Right lobe of liver (tissue), 6 donors: ENCODE measurements at regions not wholly inside any gene's neighbourhood (a gene's known extent, or its start where the extent isn't known, plus 50 kb on each side); places are given as distances from the start of the nearest gene placed in this dataset.

Experiments
- ATAC-seq, 4 donors: fragments of 200-7000 bp; cut with Tn5 transposase; one replicate each; pipeline ENCODE4 v1.9.1; 2020; ENCODE audit warnings: mild to moderate bottlenecking in 4 of 4, moderate library complexity in 4 of 4
- DNase-seq, 3 donors: peaks; one replicate each; pipeline ENCODE4 v3.0.0-alpha.2; 2020
- H3K27ac ChIP-seq, 3 donors: fragments of 200-600 bp; one replicate each; pipeline ENCODE4 v1.8.0; 2022
- H3K27me3 ChIP-seq, 2 donors: fragments of 200-600 bp; one replicate each; pipeline ENCODE4 v1.8.0; 2022
- H3K36me3 ChIP-seq, 4 donors: fragments of 200-600 bp; sonication (generic) in 1 of 4; one replicate each; pipeline versions ENCODE4 v1.5.1 to v1.8.0; 2017 to 2022; ENCODE audit warnings: control low read depth in 1 of 4
- H3K4me1 ChIP-seq, 4 donors: fragments of 200-600 bp; sonication (generic) in 1 of 4; one replicate each; pipeline versions ENCODE4 v1.5.1 to v1.8.0; 2017 to 2022; ENCODE audit warnings: control low read depth in 1 of 4
- H3K4me3 ChIP-seq, 3 donors: fragments of 200-600 bp; one replicate each; pipeline ENCODE4 v1.8.0; 2022
- H3K9me3 ChIP-seq, 4 donors: fragments of 200-600 bp; sonication (generic) in 1 of 4; one replicate each; pipeline versions ENCODE4 v1.5.1 to v1.8.0; 2017 to 2022; ENCODE audit warnings: control low read depth in 1 of 4
- POLR2A ChIP-seq: fragments of 450-650 bp; IDR thresholded peaks from one replicate; pipeline ENCODE4 v1.6.1; 2017; ENCODE audit warnings: antibody characterized with exemption, mild to moderate bottlenecking
- WGBS: methylation state at CpG from one replicate; pipeline ENCODE4 v1.1.6; 2018; ENCODE audit warnings: low coverage, low lambda C conversion rate; ENCODE audit not compliant: insufficient coverage; ENCODE audit errors: missing lambda C conversion rate; 5-methylcytosine and 5-hydroxymethylcytosine counted together
- intact Hi-C, 2 donors: fragments of 100-400 bp; cut with DNase I; formaldehyde crosslinking; loops; one replicate each; pipeline versions ENCODE4 v1.11.2 to v1.14.1; 2022
- TF ChIP-seq, protein P1 (sequence below), 4 donors: fragments of 200-600 bp in 3 of 4; fragments of 450-650 bp in 1 of 4; IDR thresholded peaks; one replicate each; pipeline versions ENCODE4 v1.5.1 to v1.8.0; 2016 to 2022; ENCODE audit warnings: antibody characterized with exemption in 4 of 4, mild to moderate bottlenecking in 2 of 4
- donor health status: DM: no; HTN: yes; CAD: no.
- donor health status: DM: no; HTN: no; CAD: no.
- donor health status: DM: no; HTN: no; CAD: no.
- donor health status: DM: no; HTN: yes; CAD: no.
- donor health status: DM: no; HTN: yes; CAD: no.

DNA sequence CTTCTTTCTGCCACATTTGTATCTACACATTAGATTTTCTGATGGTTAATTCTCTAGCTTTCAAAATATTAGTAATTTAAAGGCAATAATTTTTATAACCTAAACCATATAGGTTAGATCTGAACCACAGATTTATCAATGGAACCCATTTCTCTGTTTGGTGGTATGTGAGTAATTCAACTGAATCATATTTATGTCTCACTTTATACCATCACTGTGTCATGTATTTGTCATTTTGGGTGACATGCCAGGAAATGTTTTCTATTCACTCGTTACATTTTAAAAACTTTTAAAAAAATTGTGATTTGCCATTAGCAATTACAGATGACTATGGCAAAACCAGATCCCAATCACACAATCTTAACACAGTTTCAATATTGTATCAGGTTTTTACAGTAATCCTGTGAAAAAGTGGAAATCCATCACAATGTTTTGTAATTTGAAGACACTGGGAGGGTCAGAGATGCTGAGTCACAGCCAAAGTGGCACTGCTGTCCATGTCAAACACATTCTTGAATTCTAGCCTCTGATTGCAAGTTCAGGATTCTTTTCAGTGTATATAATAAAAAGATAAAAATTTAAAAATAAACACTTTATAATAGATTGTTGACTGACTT is 356.0 kb upstream of the RBMS3 start:
- ATAC-seq, result no peak
- H3K27me3 ChIP-seq, result no peaks in the 10 kb centered on the region
- intact Hi-C loops, result no loop called here
- WGBS, result 62% methylated on average over 1 of the region's 1 CpG
- no peak for TF ChIP-seq POLR2A
- TF ChIP-seq, protein P1, sequence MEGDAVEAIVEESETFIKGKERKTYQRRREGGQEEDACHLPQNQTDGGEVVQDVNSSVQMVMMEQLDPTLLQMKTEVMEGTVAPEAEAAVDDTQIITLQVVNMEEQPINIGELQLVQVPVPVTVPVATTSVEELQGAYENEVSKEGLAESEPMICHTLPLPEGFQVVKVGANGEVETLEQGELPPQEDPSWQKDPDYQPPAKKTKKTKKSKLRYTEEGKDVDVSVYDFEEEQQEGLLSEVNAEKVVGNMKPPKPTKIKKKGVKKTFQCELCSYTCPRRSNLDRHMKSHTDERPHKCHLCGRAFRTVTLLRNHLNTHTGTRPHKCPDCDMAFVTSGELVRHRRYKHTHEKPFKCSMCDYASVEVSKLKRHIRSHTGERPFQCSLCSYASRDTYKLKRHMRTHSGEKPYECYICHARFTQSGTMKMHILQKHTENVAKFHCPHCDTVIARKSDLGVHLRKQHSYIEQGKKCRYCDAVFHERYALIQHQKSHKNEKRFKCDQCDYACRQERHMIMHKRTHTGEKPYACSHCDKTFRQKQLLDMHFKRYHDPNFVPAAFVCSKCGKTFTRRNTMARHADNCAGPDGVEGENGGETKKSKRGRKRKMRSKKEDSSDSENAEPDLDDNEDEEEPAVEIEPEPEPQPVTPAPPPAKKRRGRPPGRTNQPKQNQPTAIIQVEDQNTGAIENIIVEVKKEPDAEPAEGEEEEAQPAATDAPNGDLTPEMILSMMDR (IDR thresholded peaks at IDR 0.05), result no peak
- no peaks in the 10 kb centered on the region for H3K4me1 ChIP-seq
- no peak overlapping the region for H3K4me3 ChIP-seq
- H3K27ac ChIP-seq, result no peak overlapping the region
- H3K36me3 ChIP-seq, result no peaks in the 10 kb centered on the region
- no peaks in the 10 kb centered on the region for H3K9me3 ChIP-seq
- DNase-seq, result no peak

GRCh38 chr3:28933337-28933736 is 347.5 kb upstream of the RBMS3 start:
- H3K27ac ChIP-seq, result no peak overlapping the region
- ATAC-seq (no peak), DNase-seq (no peak)
- H3K36me3 ChIP-seq, result no peaks in the 10 kb centered on the region
- H3K4me1 ChIP-seq, result no peaks in the 10 kb centered on the region
- H3K4me3 ChIP-seq, result no peak overlapping the region
- intact Hi-C loops, result no loop called here
- 45% methylated on average over 4 of the region's 4 CpGs for WGBS
- H3K27me3 ChIP-seq, result no peaks in the 10 kb centered on the region
- no peaks in the 10 kb centered on the region for H3K9me3 ChIP-seq
- TF ChIP-seq POLR2A, result no peak
- TF ChIP-seq, protein P1 (IDR thresholded peaks at IDR 0.05), result no peak

- no peak overlapping the region for H3K4me3 ChIP-seq
- H3K4me1 ChIP-seq, result no peaks in the 10 kb centered on the region
- no peak for TF ChIP-seq POLR2A
- TF ChIP-seq, protein P1 (IDR thresholded peaks at IDR 0.05), result no peak
- intact Hi-C loops, result no loop called here
- H3K36me3 ChIP-seq, result no peaks in the 10 kb centered on the region
- 42% methylated on average over 3 of the region's 3 CpGs for WGBS
- ATAC-seq, result no peak
- no peak for DNase-seq
- H3K27ac ChIP-seq, result no peak overlapping the region
- no peaks in the 10 kb centered on the region for H3K9me3 ChIP-seq
- H3K27me3 ChIP-seq, result no peaks in the 10 kb centered on the region
These were observed 346.6 kb upstream of the RBMS3 start for GRCh38 chr3:28934126-28934813.

GRCh38 chr3:28935146-28935545 is 345.7 kb upstream of the RBMS3 start:
- intact Hi-C loops, result no loop called here
- no peaks in the 10 kb centered on the region for H3K27me3 ChIP-seq
- no peak overlapping the region for H3K4me3 ChIP-seq
- no peaks in the 10 kb centered on the region for H3K4me1 ChIP-seq
- no peaks in the 10 kb centered on the region for H3K9me3 ChIP-seq
- H3K27ac ChIP-seq, result no peak overlapping the region
- ATAC-seq (no peak), DNase-seq (no peak)
- WGBS, result 31% methylated on average over 2 of the region's 2 CpGs
- no peaks in the 10 kb centered on the region for H3K36me3 ChIP-seq
- TF ChIP-seq, protein P1 (IDR thresholded peaks at IDR 0.05), result no peak
- no peak for TF ChIP-seq POLR2A
